Fibroblast of skin of right biceps (primary cell): ENCODE measurements at regions not wholly inside any gene's neighbourhood (a gene's known extent, or its start where the extent isn't known, plus 50 kb on each side); places are given as distances from the start of the nearest gene placed in this dataset.
A peak's percentile ranks its signal among the peaks of the same experiment; 100 is the strongest.
"Not testable (repeated sequence)": the region's sequence is repeated elsewhere in the genome, so short reads cannot be mapped to it uniquely, and the experiment has no call there.

ENCODE experiments used
- DNase-seq: peaks from one replicate; pipeline ENCODE4 v3.0.0-alpha.2; 2013

GRCh38 chr5:62046191-62046590 lies 259.8 kb upstream of the KIF2A start:
- DNase-seq: no peak

GRCh38 chr5:62051747-62052146 lies 254.3 kb upstream of the KIF2A start:
- no peak for DNase-seq

GRCh38 chr5:62059960-62060359 lies 246.0 kb upstream of the KIF2A start:
- DNase-seq: no peak

GRCh38 chr5:62065050-62065449 lies 241.0 kb upstream of the KIF2A start:
- DNase-seq: no peak

GRCh38 chr5:62066761-62067277 lies 239.2 kb upstream of the KIF2A start:
- DNase-seq: no peak

- DNase-seq: no peak
Measured at GRCh38 chr5:62068554-62068953, 237.5 kb upstream of the KIF2A start.

GRCh38 chr5:62077387-62077786 lies 228.6 kb upstream of the KIF2A start:
- DNase-seq: no peak

- DNase-seq: no peak
Measured at GRCh38 chr5:62077823-62078550, 228.0 kb upstream of the KIF2A start.

GRCh38 chr5:62082370-62082801 lies 223.6 kb upstream of the KIF2A start:
- peak; percentile 87 for DNase-seq

- no peak for DNase-seq
Measured at GRCh38 chr5:62083247-62083646, 222.8 kb upstream of the KIF2A start.

- DNase-seq: no peak
Measured at GRCh38 chr5:62083661-62084060, 222.3 kb upstream of the KIF2A start.

GRCh38 chr5:62084391-62084790 lies 221.6 kb upstream of the KIF2A start:
- DNase-seq: no peak

GRCh38 chr5:62090953-62091352 lies 215.1 kb upstream of the KIF2A start:
- DNase-seq: no peak

- no peak for DNase-seq
Measured at GRCh38 chr5:62093411-62093810, 212.6 kb upstream of the KIF2A start.

- DNase-seq: peak; percentile 35
Measured at GRCh38 chr5:62093976-62094375, 212.0 kb upstream of the KIF2A start.

- no peak for DNase-seq
Measured at GRCh38 chr5:62097361-62097760, 208.6 kb upstream of the KIF2A start.

- no peak for DNase-seq
Measured at GRCh38 chr5:62100201-62100600, 205.8 kb upstream of the KIF2A start.

- DNase-seq: not testable (repeated sequence)
Measured at GRCh38 chr5:62103863-62104262, 202.1 kb upstream of the KIF2A start.

- peak; percentile 39 for DNase-seq
Measured at GRCh38 chr5:62111428-62111827, 194.6 kb upstream of the KIF2A start.

GRCh38 chr5:62112689-62113228 lies 193.2 kb upstream of the KIF2A start:
- peak; percentile 22 for DNase-seq

- DNase-seq: peak; percentile 40
Measured at GRCh38 chr5:62115014-62115413, 191.0 kb upstream of the KIF2A start.

GRCh38 chr5:62124266-62124665 lies 181.7 kb upstream of the KIF2A start:
- DNase-seq: no peak

- DNase-seq: no peak
Measured at GRCh38 chr5:62126090-62126489, 179.9 kb upstream of the KIF2A start.

- no peak for DNase-seq
Measured at GRCh38 chr5:62127098-62127736, 178.8 kb upstream of the KIF2A start.
